ENCODE measurements at regions not wholly inside any gene's neighbourhood (a gene's known extent, or its start where the extent isn't known, plus 50 kb on each side); places are given as distances from the start of the nearest gene placed in this dataset.

DNA sequence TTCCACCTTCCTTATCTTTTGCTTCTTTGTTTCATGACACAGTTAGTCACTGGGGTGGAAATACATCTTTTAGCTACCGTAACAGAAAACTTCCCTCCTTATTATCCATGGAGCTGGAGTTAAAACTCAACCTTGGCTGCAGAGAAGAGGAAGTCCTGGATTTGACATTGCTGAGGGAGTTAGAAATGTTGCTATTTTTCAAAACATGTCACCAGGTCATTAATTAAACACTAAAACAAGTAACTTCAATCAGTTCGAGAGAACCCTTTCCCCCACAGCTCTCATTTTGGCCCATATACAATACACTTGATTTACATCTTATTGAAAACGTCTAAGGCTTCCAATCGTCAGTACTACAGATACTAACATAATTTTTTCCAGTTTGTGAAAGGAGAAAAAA is 237.9 kb upstream of the CD180 start:
- DNase-seq: no peak

DNA sequence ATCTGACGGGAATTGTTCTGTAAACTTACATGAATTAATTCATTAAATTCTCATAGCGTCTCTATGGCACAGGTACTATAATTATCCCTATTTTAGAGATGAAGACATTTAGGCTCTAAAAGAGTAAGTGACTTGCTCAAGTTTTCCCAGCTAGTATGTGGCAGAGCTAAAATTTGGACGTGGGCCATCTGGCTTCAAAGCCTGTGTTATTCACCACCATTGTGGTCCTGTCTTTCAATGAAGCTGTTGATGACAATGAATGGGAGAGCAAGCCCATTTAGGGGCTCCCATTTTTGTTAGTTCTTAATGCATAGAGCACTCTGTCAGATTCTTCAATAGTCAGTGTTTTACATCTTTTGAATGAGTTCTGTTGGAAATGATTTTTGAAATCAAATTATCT is 236.0 kb upstream of the CD180 start:
- no peak for DNase-seq

DNA sequence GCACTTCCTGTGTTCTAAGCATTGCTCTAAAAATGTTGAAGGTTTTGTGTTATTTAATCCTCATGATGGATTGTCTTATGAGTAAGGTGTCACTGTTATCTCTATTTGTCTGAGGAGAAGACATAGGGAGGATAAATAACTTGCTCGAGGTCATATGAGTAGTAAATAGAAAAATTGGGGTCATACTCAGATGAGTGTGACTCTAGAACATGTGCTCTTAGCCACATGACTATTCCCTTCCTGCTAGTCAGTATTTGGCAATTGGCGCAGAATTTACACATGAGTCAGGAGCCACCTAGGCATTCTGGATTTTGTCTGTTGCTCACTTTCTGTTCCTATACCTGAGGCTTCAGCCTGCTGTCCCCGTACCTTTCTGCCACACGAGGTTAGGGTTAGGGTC is 234.6 kb upstream of the CD180 start:
- no peak for DNase-seq

DNA sequence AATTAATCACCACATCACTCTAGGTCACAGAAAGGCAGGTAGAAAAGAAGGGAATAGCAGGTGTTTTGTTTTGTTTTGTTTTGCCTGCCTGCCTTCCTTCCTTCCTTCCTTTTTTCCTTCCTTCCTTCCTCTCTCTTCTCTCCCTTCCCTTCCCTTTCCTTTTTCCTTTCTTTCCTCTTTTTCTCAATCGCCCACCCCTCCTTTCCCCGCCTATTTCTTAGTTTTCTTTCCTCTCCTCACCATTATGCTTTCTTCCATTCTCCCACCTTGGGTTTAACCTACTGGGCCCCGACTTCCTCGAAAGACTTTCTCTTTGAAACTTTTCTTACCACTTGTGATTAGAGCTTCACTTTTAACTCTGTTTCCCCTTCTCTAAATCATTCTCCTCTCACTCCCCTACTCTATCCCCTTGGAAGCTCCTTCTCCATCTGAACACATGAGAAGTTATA is 231.3 kb upstream of the CD180 start:
- no peak for DNase-seq

DNA sequence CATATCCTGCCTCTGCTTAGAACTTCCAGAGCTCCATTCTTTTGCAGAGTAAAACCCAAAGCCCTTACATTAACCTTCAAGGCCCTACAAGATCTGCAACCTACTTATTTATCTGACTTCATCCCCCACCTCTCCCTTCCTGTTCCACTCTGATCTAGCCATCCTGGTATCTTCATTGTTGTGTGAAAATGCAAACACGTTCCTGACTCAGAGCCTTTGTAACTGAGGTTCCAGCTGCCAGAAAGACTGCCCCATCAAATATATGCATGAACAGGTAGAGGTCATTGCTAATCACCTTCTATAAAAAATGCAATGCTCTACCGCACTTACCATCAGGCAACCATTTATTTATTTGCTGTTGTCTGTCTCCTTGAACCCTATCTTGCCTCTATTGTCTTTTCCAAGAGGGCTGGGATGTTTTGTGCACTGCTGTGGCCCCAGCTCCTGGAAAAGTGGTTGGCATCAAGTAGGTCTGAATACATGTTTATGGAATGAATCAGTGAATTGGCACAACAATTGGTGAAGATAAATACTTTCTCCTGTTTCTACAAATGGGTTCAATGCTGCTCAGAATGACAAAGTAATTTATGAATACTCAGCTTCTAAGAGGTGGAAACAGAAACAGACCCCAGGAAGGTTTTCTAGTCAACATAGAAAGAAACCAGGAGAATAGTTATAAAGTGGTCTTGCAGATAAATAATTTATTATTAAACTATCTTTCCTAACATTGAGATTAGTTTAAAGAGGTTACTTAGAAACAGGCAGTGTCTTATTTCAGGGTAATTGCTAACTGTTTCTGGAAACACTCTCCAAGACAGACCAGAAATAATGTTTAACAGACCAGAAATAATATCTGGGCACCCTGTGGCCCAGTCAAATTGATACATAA is 230.6 kb upstream of the CD180 start:
- DNase-seq: no peak

DNA sequence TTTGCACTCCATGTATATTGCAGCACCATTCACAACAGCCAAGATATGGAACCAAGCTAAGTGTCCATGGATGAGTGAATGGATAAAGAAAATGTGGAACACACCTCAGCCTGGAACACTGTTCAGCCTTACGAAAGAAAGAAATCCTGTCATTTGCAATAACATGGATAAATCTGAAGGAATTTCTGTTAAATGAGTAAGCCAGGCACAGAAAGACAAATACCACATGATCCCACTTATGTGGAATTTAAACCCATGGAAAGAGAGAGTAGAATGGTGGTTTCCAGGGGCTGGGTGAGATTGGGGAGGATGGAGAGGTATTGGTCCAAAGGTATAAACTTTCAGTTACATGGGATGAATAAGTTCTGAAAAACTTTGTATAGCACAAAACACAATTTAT is 228.9 kb upstream of the CD180 start:
- no peak for DNase-seq

DNA sequence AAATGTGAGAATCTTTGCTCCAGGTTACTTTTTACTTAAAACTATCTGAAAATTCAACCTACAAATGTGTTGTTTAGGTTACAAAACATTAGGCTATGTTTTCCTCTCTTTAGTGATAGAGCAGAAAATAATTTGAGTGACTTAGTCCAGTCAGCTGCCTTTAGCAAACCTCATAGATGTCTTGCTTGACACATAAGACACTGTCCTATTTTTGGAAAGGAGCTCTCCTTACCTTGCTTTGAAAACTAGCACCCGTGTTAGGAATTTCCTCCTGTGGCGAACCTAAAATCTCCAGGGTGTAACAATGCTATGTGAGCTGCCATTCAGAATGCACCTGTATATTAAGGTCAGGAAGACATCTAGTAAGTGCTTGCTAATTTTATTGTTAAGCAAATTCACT is 221.2 kb upstream of the CD180 start:
- DNase-seq: no peak

DNA sequence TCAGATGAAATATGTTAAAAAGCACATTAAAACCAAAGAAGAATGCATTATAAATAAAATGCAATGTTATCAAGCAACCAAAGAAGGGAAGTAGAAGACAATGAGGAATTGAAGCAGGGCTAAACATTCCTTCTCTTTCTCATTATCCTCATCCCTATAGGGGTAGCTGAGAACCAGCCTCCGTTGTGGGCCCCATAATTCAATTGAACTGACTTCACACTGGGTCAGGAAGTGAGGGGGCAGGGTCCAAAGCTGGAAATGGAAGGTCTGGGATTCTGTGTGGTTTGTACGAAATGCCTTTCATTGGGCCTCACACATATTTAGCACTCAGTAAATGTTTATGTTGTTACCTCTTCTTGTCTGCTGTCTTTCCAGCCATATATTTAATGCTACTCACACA is 220.4 kb upstream of the CD180 start:
- no peak for DNase-seq

DNA sequence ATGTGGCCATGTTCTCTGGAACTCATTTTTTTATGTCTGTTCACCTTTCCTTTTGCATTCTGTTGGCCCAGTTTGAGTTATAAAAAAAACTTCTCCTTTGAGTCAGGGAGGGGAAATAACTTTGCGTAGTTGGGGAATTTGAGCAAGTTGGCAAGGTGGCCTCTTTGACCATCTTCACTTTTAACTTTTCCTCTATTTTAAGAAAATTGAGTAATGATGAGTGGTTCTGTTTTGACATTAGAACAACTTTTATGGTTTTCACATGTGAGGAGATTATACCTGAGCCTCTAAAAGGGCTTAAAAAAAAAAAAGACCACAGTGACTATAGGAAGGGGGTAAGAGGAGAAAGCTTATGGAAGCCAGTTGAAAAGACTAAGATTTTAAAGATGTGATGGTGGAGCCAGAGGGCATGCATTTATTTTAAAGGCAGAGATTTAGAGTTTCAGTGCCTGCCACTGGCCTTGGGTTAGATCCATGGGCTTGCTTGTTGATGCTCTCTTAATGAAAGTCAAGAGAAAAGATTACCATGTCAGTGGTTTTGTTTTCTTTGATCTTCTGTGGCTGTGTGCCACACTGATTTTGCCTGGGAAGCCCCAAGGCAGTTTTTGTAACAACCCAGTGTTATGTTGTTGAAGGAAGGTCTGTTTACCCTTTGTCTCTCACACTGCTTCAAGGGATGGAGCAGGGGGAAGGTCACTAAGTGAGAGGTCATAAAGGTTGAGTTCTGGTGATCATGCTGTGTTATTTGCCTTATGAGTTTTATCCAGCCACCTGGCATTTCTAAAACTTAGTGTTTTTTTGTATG is 219.7 kb upstream of the CD180 start:
- DNase-seq: no peak

DNA sequence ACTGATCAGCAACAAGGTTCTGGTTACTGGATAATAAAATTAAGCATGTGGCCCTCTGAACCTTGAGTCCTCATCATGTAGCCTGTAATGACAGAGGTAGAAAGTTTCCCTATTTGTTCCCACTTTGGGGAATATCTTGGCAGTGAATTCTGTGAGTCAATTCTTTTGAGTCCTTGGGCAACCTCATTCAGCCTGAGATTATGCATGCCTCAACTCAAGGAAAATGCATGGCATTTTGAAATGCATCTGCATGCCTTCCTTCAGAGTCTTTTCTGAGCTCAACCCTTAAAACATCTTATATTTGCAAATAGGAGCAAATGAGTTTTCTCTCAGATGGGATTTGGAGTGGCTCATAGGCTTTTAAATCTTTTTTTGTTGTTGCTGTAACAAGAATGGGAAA is 218.1 kb upstream of the CD180 start:
- no peak for DNase-seq

DNA sequence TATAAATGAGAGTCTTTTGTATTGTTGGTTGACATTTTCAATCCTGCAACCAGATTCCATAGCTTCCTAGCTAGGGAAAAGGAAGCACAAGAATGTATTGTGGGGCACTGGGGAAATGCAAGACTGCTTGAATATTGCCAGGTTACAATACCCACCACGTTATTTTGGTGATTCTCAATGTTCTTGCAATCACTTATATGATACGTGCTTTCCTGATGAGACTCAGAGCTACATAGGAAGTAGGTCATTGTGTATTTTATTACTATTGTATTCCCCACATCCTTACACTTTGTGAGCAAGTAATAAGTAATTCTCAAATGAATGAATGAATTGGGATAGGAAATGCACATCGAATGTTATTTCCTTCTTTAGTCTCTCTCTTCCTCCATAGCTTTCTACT is 217.1 kb upstream of the CD180 start:
- no peak for DNase-seq

DNA sequence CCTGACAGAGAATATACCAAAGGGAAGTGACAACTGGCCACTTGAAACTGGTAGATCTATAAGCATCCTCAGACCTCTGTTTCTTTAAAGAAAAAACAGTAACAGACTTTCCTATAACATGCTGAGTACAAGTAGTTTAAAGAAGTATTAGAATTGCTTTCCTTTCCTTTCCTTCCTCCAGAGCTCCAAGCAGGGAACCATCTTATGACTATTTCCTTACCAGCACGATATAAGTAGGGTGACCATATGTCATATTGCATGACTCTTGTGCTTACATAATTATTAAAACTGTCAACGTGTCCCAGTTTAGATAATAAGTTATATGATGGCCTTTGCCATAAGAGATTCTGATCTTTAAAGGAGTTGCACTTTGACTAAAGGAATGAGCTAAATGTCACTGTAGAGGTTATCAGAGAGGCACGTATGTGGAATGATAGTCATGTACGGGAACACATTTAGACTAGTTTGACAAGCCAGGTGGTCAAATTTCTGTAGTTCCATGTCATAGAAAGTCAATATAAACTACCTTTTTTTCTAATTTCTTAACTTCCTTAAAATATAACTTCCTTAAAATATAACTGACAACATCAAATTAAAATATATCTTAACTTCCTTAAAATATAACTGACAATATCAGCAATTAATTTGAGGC is 212.7 kb upstream of the CD180 start:
- peak; percentile 6 for DNase-seq

DNA sequence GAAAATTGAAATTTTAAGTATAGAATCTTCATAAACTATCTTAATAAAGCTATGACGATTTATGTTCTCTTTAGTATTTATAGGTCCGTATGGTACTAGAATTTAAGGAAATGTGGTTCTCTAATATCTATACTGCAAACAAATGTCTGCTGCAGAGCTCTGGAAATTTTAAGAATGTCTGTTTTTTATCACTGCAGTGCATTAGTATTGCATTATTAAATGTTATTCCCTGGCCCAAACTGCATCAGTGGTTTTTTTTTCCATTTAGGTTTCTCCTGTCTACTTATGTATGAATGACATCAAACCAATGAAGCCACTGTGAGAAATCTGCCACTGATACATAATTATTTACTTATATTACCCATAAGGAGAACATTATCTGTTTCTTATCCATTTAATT is 211.4 kb upstream of the CD180 start:
- no peak for DNase-seq

DNA sequence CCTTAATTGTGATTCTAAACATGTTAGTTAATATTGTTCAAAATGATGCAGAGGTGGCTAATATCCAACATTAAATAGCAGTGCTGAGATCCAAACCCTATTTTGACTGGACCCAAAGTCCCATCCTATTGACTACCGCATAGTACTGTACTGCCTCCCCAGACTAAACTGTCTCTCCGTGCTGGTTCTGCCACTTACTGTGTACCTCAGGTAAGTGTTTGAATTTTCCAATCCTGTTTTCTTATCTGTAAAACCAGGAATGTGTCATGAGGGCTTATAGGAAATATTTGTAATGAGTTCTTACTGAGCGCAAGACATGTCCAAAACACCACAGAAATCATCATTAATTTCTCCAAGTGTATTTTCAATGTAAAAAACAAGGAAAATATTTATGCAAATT is 209.2 kb upstream of the CD180 start:
- DNase-seq: no peak

DNA sequence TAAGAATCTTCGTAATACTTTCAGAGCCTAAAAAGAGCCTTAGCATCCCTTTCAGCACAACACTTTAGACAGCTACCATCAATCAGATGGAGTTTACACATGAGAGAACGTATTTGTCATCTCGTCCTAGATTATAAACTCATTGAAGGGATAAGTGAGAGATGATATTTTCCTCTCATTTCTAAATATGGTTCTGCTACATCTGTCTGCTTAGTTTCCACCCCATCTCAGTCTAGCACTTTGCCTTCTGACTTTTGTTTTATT is 208.4 kb upstream of the CD180 start:
- no peak for DNase-seq

DNA sequence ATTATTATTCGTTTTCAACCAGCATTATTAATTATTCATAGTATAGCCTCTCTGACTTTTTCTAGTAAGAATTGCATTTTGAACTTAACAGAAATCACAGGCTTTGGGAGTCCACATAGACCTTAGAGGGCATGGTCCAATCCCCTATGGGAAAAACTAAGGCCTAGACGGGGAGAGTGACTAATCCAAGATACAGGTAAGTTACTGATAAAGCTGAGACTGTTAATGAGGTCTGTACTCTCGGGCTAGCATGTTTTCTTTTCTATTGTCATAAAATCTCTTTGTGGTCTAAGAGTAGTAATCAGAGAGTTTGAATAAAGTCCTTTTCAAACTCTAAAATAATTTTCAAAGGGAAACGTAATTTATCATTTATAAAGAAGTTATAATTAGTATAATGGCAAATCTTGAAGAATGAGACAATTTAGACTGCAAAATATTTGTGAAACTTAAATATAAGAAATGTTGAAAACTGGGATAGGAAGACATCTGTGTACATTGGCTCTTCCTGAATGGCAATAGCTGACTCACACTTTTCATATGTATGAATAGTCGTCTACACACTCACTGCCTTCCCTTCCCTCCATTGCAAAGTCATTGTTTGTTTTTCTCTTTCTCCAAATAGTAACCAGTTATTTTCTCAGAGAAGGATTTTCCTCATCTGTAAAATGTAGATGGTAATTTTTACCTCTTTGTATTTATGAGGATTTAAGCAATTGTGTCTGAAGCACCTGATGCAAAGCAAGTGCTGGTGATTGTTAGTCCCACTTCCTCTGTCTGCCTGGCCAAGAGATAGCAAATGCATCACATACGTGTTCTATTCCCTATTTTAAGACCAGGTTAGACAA is 207.9 kb upstream of the CD180 start:
- no peak for DNase-seq

DNA sequence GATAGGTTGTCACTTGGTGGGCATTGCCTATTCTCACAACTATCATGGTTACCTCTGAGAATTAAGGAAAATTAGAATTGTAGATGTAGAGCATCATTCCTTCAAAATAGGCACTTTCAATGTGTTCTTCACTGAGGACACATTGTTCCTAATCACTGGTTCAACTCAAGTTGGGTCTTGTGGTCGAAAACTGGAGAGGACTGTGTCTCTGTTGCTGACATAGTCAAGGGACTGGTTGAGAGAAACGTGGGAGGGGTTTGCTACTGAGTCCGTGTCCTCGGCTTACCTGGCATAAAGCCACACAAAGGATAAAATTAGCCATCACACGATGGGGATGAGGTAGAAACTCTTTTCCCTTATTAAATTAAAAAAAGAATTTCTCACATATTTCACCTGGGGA is 205.9 kb upstream of the CD180 start:
- no peak for DNase-seq

DNA sequence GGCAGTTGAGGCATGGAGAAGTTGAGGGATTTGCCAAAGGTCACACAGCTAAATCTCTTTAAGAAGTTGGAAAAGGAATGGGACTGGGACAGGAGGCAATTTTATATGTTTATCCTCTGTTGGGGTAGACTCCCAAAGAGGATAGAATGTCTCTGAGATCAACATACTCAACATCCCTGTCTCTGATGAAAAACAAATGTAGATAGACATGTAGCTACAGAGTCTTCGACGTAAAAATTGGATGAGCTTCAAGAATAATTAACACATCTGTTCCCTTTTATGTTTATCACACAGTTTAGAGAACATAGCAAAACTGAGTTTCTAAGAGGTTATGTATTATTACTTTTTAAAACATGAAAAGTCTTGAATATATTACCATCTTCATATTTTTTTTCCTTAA is 204.6 kb upstream of the CD180 start:
- no peak for DNase-seq

DNA sequence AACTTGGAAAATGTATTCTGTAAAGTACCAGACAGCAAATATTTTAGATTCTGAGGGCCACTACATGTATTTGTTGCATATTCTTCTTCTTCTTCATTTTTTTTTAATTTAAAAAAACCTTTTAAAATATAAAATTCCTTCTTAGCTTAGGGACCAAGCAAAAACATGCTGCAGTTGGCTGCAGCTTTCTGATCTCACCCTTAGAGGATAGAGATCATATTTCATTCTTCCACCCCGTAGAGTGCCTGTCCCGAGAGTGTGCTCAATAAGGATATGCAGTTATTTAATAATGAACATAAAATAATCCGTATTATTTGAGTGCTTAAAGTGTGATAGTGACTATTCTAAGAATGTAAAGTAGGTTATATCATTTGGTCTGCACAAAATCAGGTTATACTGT is 204.2 kb upstream of the CD180 start:
- DNase-seq: no peak

DNA sequence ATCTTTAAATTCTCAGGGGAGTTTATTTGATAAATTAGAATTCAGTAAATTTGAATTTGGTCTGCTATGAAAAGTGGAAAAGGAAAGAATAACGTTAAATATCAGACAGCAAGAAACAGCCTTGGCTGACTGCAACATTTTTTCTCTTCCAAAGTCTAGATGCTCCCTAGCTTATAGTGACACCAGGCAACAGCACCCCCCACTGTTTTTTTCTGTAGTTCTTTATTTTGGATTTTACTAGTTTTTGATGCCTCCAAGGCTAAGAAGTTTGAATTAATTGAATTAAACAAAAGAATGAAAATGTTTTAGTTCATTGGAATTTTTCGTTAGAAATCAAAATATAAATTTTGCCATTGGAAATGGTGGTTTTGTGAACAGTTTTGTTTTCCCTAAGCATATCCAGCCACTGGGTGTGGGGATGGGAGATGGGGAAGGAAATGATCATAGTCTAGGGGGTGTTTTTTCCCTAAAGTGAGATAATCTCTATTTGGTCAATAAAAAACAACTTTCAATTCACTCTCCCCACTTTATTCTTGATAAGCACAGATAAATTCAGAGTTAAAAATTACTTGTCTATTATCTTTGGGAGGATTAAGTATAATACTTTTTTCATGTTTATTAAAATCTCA is 199.3 kb upstream of the CD180 start:
- no peak for DNase-seq

DNA sequence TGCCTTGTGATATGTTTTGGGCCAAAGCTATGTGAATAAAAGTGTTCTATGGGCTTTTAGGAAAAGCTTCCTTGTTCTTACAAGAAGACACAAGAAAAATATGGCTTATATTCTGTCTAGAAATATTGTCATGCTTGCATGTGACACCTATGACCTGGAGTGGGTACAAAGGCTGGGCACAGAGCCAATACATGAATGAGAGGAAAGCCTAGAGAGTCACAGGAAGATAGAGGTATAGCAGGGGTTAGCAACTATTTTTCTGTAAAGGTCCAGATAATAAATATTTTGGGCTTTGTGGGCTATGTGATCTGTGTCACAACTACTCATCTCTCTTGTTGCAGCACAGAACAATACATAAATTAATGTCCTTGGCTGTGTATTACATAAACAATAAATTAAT is 196.6 kb upstream of the CD180 start:
- DNase-seq: peak; percentile 5

DNA sequence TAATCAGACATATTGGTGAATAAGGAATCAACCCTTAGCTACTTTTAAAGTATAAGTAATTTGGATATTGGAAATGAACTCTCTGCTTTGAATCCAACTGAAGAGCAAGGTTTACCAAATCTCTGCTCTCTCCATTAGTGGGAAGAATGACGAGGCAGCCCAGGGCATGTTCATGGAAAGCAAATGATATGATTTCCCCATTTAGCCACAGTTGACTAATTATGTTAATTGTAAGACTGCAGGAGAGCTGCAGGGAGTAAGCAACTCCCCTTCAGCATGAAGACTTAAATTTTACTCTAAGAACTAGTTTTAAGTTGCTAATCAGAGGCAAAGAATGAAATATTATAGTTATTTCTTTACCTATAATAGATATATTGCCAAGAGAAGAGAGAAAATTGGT is 194.3 kb upstream of the CD180 start:
- DNase-seq: no peak

DNA sequence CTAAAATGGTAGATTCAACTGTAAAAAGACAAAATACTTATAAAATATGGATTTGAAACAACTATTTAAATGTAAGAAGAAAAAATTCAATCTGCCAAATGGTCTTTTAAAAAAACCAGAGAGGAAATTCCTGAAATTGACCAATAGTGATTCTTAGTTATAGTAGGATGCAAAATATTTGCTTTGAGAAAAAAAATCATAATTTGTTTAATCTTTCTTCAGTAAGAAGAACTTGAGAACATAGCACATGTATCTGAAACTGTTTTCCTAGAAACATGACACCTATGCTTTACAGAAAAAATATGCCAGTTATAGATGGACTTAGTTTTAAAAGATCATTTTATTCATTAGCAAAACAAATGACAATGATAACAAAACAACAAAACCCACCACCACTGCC is 186.9 kb upstream of the CD180 start:
- no peak for DNase-seq
